DOHH2 (cell line): ENCODE measurements at regions not wholly inside any gene's neighbourhood (a gene's known extent, or its start where the extent isn't known, plus 50 kb on each side); places are given as distances from the start of the nearest gene placed in this dataset.

ENCODE experiments used
- H3F3A ChIP-seq: fragments of 200-600 bp; sonication (generic), shearing (Covaris generic); 2 replicates; pipeline ENCODE4 v1.6.0; 2016; ENCODE audit warnings: antibody characterized with exemption, mild to moderate bottlenecking; ENCODE audit not compliant: control insufficient read depth, insufficient read depth
- H3K27ac ChIP-seq: fragments of 200-600 bp; sonication (generic); 2 replicates; pipeline ENCODE4 v1.5.1; 2014; ENCODE audit warnings: low read depth, mild to moderate bottlenecking, low read length, moderate library complexity
- H3K27me3 ChIP-seq: fragments of 200-600 bp; sonication (generic); 2 replicates; pipeline ENCODE4 v1.6.1; 2014; ENCODE audit warnings: mild to moderate bottlenecking, low read length, mixed read lengths; ENCODE audit not compliant: control insufficient read depth
- H3K36me3 ChIP-seq: fragments of 200-600 bp; sonication (generic); 2 replicates; pipeline ENCODE4 v1.6.1; 2014; ENCODE audit warnings: mild to moderate bottlenecking, low read length, moderate library complexity, mixed read lengths; ENCODE audit not compliant: control insufficient read depth
- H3K4me1 ChIP-seq: fragments of 200-600 bp; sonication (generic); 2 replicates; pipeline ENCODE4 v1.6.1; 2014; ENCODE audit warnings: mild to moderate bottlenecking, low read length, mixed read lengths; ENCODE audit not compliant: control insufficient read depth
- H3K4me2 ChIP-seq: fragments of 200-600 bp; sonication (generic); 2 replicates; pipeline ENCODE4 v1.6.0; 2014; ENCODE audit warnings: mild to moderate bottlenecking, low read length, moderate library complexity
- H3K4me3 ChIP-seq: fragments of 200-600 bp; sonication (generic); 2 replicates; pipeline ENCODE4 v1.5.1; 2014; ENCODE audit warnings: mild to moderate bottlenecking, low read length, mixed read lengths
- H3K79me2 ChIP-seq: fragments of 200-600 bp; sonication (generic); 2 replicates; pipeline ENCODE4 v1.6.1; 2014; ENCODE audit warnings: mild to moderate bottlenecking, low read length, mixed read lengths; ENCODE audit not compliant: control insufficient read depth
- H3K9me2 ChIP-seq: fragments of 200-600 bp; sonication (generic); replicated peaks from 2 replicates; pipeline ENCODE4 v1.6.1; 2014; ENCODE audit warnings: mild to moderate bottlenecking, low read length, mixed read lengths; ENCODE audit not compliant: control insufficient read depth
- H3K9me3 ChIP-seq: fragments of 200-600 bp; sonication (generic); 2 replicates; pipeline ENCODE4 v1.6.1; 2014; ENCODE audit warnings: antibody characterized with exemption, low read length, mixed read lengths; ENCODE audit not compliant: control insufficient read depth, insufficient read depth
- H4K20me1 ChIP-seq: fragments of 200-600 bp; sonication (generic); 2 replicates; pipeline ENCODE4 v1.6.0; 2014; ENCODE audit warnings: low read depth, mild to moderate bottlenecking, antibody characterized with exemption, low read length, moderate library complexity; ENCODE audit not compliant: control insufficient read depth, insufficient read depth
- EZH2phosphoT487 ChIP-seq: fragments of 200-600 bp; sonication (generic); IDR thresholded peaks from 2 replicates; pipeline ENCODE4 v1.6.1; 2017; ENCODE audit warnings: borderline replicate concordance, mild to moderate bottlenecking, antibody characterized with exemption, low read length, moderate library complexity, mixed read lengths
- TF ChIP-seq, protein P1 (sequence below): fragments of 200-600 bp; sonication (generic); IDR thresholded peaks from one replicate; pipeline ENCODE4 v1.5.1; 2014; ENCODE audit warnings: antibody characterized with exemption, mild to moderate bottlenecking, low read depth, low read length; ENCODE audit not compliant: poor library complexity, severe bottlenecking

DNA sequence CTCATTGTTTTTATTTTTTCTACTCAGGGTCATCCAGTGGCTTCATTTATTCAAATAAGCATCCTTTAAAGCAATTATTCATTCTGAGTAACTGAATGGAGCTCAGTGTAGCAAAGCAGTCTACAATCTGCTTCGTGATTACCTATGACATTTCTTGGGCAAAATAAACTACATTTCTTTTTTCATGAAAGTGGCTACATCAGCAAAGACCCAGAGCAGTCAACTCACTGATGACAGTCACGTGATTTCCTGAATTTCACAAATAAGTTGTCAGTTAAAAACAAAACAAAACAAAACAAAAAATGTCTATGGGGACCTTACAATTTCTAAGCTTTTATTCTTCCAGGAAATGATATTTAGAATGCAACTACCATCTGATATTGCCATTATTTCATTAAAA, 182.1 kb downstream of the VEGFC start:
- no peaks in the 10 kb centered on the region for H4K20me1 ChIP-seq
- no peaks in the 10 kb centered on the region for H3K36me3 ChIP-seq
- H3K27me3 ChIP-seq, result no peaks in the 10 kb centered on the region
- H3K27ac ChIP-seq, result no peak overlapping the region
- TF ChIP-seq, protein P1, sequence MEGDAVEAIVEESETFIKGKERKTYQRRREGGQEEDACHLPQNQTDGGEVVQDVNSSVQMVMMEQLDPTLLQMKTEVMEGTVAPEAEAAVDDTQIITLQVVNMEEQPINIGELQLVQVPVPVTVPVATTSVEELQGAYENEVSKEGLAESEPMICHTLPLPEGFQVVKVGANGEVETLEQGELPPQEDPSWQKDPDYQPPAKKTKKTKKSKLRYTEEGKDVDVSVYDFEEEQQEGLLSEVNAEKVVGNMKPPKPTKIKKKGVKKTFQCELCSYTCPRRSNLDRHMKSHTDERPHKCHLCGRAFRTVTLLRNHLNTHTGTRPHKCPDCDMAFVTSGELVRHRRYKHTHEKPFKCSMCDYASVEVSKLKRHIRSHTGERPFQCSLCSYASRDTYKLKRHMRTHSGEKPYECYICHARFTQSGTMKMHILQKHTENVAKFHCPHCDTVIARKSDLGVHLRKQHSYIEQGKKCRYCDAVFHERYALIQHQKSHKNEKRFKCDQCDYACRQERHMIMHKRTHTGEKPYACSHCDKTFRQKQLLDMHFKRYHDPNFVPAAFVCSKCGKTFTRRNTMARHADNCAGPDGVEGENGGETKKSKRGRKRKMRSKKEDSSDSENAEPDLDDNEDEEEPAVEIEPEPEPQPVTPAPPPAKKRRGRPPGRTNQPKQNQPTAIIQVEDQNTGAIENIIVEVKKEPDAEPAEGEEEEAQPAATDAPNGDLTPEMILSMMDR, result no peak
- TF ChIP-seq EZH2phosphoT487, result no peak
- H3K9me3 ChIP-seq, result no peaks in the 10 kb centered on the region
- no peak overlapping the region for H3K4me3 ChIP-seq
- H3K4me2 ChIP-seq, result no peak overlapping the region
- H3K9me2 ChIP-seq, result no peaks in the 10 kb centered on the region; the same call in 1 of the 2 replicates
- H3K79me2 ChIP-seq, result no peaks in the 10 kb centered on the region
- no peaks in the 10 kb centered on the region for H3F3A ChIP-seq
- H3K4me1 ChIP-seq, result no peaks in the 10 kb centered on the region

- no peak overlapping the region for H3K4me3 ChIP-seq
- no peaks in the 10 kb centered on the region for H4K20me1 ChIP-seq
- H3F3A ChIP-seq, result no peaks in the 10 kb centered on the region
- H3K4me2 ChIP-seq, result no peak overlapping the region
- no peaks in the 10 kb centered on the region for H3K4me1 ChIP-seq
- no peaks in the 10 kb centered on the region for H3K36me3 ChIP-seq
- no peaks in the 10 kb centered on the region; the same call in 1 of the 2 replicates for H3K9me2 ChIP-seq
- H3K9me3 ChIP-seq, result no peaks in the 10 kb centered on the region
- no peaks in the 10 kb centered on the region for H3K79me2 ChIP-seq
- no peaks in the 10 kb centered on the region for H3K27me3 ChIP-seq
- TF ChIP-seq EZH2phosphoT487, result no peak
- TF ChIP-seq, protein P1, result no peak
- no peak overlapping the region for H3K27ac ChIP-seq
Measured at GRCh38 chr4:176611381-176611780, 181.3 kb downstream of the VEGFC start.

- no peaks in the 10 kb centered on the region for H3F3A ChIP-seq
- H3K4me2 ChIP-seq, result no peak overlapping the region
- H3K4me3 ChIP-seq, result no peak overlapping the region
- TF ChIP-seq, protein P1, result no peak
- TF ChIP-seq EZH2phosphoT487, result no peak
- no peaks in the 10 kb centered on the region; the same call in 1 of the 2 replicates for H3K9me2 ChIP-seq
- no peaks in the 10 kb centered on the region for H3K36me3 ChIP-seq
- no peaks in the 10 kb centered on the region for H3K9me3 ChIP-seq
- H3K4me1 ChIP-seq, result no peaks in the 10 kb centered on the region
- H3K27ac ChIP-seq, result no peak overlapping the region
- no peaks in the 10 kb centered on the region for H3K27me3 ChIP-seq
- H4K20me1 ChIP-seq, result no peaks in the 10 kb centered on the region
- H3K79me2 ChIP-seq, result no peaks in the 10 kb centered on the region
Measured at GRCh38 chr4:176611951-176612350, 180.8 kb downstream of the VEGFC start.

DNA sequence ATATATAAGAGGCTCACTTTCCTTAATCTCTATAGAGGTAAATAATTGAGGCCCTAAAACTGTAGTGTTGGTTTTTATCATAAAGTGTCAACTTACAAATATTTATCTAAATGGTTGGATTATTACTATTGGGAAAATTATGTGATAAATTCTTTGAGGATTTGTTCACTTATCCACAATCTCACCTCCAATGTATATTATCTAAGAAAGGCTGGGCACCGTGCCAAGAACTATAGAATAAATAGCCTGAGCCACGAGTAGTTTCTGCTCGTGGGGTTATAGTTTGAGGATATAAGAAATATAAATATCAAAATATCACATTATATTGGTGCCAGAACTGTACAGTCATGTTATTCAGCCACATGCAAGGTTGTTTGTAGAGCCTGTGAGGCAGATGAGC, 177.9 kb downstream of the VEGFC start:
- H3K4me1 ChIP-seq, result no peaks in the 10 kb centered on the region
- no peak overlapping the region for H3K4me2 ChIP-seq
- no peak for TF ChIP-seq EZH2phosphoT487
- TF ChIP-seq, protein P1, result no peak
- no peaks in the 10 kb centered on the region for H4K20me1 ChIP-seq
- no peak overlapping the region for H3K27ac ChIP-seq
- H3K9me2 ChIP-seq, result no peaks in the 10 kb centered on the region; the same call in 1 of the 2 replicates
- no peaks in the 10 kb centered on the region for H3K79me2 ChIP-seq
- H3K9me3 ChIP-seq, result no peaks in the 10 kb centered on the region
- no peaks in the 10 kb centered on the region for H3K27me3 ChIP-seq
- no peak overlapping the region for H3K4me3 ChIP-seq
- no peaks in the 10 kb centered on the region for H3F3A ChIP-seq
- no peaks in the 10 kb centered on the region for H3K36me3 ChIP-seq
